GM12873 (cell line): ENCODE measurements at regions not wholly inside any gene's neighbourhood (a gene's known extent, or its start where the extent isn't known, plus 50 kb on each side); places are given as distances from the start of the nearest gene placed in this dataset.

Experiments used
- TF ChIP-seq, protein P1 (sequence below): IDR thresholded peaks from 2 replicates; pipeline ENCODE4 v1.5.1; 2012; ENCODE audit warnings: low read depth, mild to moderate bottlenecking, moderate library complexity, low read length, control low read depth; ENCODE audit not compliant: insufficient read depth; ENCODE audit errors: missing control alignments

DNA sequence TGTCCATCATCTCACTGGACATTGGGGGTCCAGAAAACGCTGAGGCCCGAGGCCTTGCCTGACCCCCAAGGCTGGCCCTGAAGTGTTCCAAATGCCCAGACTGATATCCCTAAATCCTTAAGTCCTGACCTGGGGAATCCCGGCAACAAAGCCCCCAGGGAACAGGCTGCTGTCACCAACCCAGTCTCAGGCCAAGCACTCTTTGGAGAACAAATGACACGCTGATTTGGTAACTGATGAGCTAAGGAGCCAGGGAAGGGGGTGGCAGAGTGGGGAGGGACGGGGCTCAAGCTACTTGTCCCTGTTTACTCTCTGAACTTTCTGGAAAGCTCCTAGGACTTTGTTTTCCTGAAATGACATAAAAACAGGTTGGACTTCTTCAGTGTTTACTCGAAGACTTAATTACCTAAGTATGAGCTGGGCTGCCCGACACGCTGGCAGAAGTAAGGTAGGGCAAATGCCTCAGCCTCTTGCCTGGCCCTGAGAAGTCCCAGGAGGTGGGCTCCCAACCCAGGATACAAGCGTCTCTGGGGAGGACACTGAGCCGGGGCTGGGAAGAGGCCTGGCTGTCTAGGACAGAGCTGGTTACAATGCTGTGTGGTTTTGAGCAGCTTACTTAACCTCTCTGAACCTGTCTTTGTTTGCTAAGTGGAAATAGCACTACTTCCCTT is 105.5 kb upstream of the GLI2 start:
- TF ChIP-seq, protein P1, sequence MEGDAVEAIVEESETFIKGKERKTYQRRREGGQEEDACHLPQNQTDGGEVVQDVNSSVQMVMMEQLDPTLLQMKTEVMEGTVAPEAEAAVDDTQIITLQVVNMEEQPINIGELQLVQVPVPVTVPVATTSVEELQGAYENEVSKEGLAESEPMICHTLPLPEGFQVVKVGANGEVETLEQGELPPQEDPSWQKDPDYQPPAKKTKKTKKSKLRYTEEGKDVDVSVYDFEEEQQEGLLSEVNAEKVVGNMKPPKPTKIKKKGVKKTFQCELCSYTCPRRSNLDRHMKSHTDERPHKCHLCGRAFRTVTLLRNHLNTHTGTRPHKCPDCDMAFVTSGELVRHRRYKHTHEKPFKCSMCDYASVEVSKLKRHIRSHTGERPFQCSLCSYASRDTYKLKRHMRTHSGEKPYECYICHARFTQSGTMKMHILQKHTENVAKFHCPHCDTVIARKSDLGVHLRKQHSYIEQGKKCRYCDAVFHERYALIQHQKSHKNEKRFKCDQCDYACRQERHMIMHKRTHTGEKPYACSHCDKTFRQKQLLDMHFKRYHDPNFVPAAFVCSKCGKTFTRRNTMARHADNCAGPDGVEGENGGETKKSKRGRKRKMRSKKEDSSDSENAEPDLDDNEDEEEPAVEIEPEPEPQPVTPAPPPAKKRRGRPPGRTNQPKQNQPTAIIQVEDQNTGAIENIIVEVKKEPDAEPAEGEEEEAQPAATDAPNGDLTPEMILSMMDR = no peak

DNA sequence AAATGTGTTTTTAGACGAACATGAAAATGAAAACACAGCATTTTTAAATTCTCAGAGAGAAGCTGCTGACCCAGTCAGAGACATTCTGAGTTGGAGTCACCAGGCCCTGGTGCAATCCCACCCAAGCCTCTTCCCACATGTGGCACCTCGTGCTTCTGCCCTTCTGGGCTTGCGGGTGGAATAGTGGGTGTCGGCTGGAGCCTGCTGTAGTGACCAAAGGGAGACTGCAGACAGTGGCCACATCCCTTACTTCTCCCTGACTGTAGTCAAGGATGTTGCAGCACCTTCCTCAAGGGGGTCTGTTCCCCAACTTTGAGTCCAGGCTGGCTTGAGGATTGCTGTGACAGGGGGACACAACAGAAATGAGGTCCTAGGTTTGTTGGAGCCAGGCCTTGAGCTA is 104.4 kb upstream of the GLI2 start:
- TF ChIP-seq, protein P1 = no peak

DNA sequence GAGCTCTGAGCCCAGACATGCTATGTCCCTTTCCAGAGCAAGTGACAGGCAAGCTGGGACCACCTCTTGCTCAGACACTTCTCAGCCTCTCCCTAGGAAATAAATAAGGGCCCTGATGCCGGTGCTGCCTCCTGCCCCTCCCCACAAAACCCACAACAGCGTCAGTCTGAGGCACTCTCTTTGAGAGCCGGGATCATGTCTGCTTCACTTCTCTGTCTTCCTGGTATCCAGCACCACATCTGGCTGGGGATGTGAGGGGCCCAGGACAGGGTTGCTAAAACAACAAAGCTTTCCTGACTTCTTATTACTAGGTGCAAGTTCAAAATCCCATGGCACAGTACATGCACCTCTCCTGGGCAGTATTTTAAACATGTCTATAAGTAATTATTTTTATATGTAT is 103.9 kb upstream of the GLI2 start:
- TF ChIP-seq, protein P1 = no peak

DNA sequence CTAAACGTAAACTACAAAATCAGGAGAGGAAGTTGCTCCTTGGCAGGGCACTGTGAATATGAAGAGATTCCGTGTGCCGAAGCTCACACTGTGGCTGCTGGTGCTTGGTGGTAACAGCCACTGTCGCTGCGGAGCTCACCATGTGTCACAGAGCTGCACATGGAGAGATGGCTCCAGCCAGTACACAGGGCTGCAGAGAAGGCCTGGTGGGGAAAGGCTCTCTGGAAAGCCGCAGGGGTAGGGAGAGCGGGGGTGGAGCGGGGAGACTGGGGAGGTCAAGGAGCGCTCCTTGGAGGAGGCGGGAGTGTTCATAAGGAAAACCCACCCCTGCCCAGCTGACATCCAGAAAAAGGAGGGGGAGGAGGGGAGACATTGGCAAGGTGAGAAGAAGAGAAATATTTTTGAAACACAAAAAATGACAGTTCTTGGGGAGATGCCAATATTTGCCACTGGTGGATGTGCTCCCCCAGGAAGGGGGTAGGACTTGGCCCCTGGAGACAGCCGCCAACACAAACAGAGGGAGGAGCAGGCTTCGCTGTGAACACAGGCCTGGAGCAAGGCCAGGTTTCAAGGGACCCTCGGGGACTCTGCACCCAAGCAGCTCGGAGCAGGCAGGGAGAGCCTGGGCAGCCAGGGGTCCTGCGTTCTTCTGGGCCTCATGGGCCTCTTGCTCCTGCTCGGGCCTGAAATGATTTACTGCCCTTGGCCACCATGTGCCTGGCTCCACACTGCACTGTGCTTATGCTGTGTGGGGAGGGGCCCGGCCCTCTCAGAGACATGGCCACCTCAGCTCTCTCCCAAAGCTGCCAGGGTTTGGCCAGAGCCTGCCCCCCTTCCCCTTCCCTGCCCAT is 102.6 kb upstream of the GLI2 start:
- TF ChIP-seq, protein P1 = no peak

DNA sequence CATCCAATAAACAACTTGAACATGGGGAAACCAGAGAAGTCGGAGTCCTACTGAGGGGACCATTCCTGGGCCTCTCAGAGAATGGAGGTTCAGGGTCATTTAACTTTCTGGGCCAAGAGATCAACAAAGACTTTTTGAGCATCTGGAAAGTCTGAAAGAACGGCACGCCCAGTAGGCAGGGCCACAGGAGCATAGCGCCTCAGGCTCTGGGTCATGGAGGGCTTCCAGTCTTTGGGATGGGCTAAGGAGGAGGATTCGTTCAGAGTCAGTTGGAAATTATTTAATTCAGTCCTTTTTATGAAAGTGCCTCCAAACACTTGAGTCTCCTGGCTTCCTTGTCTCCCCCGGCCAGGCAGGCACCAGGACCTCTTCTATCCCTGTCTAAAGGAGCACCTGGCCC is 101.1 kb upstream of the GLI2 start:
- TF ChIP-seq, protein P1 = no peak

DNA sequence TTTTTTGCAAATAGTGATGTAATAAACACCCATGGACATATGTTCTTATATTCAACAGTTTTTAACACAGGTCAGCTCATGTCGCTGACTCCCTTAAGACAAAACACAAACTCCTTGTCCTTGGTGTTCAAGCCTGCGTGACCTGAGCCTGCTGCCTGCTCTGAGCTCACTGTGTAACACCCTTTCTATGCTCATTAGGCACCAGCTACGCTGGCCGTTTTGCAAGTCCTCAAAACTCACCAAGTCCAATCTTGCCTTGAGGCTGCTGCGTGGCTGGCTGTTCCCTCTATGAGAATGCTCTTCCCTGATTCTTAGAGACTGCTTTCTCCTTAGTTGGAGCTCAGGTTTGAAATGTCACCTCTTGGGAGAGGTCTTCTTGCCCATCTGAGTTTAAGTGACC is 100.5 kb upstream of the GLI2 start:
- TF ChIP-seq, protein P1 = no peak

DNA sequence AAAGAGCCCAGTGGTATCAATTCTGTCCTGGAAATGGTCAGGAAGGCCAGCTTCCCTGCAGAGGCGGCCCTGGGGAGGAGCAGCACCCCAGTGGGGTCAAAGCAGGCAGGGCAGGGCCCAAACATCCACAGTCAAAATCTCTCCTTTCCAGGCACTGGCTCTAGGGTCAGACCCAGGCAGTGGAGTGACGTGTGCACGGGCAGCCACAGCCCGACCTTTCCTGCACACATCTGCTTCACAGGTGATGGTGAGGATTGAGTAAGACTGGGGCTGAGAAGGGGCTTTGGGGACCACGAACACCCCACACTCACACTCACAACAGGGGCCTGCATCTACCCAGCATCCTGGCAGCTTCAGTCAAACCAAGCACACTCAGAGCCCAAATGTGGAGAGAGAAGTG is 97.8 kb upstream of the GLI2 start:
- TF ChIP-seq, protein P1 = no peak
